GM12878 (cell line): ENCODE measurements at regions not wholly inside any gene's neighbourhood (a gene's known extent, or its start where the extent isn't known, plus 50 kb on each side); places are given as distances from the start of the nearest gene placed in this dataset.

ENCODE experiments used
- ATAC-seq: fragments of 200-7000 bp; cut with Tn5 transposase; 3 replicates; pipeline ENCODE4 v1.9.1; 2020; ENCODE audit warnings: mild to moderate bottlenecking, moderate library complexity
- BruUV-seq: library from RNA; stranded (reverse); fragments of 400-500 nt; replicated peaks from 2 replicates; lab custom pipeline; 2021; lab: Mats Ljungman, UMichigan
- CTCF ChIA-PET: fragments of 300-600 bp; sonication (Branson Sonifier 250); formaldehyde crosslinking; extraction: SDS; loops from one replicate; lab custom pipeline; 2021; ENCODE audit warnings: inconsistent platforms; lab: Yijun Ruan, JAX
- POLR2A ChIA-PET: fragments of 350-600 bp; formaldehyde crosslinking; extraction: SDS; loops from one replicate; lab custom pipeline; 2021; ENCODE audit warnings: inconsistent platforms; lab: Charles Lee
- RAD21 ChIA-PET: fragments of 300-600 bp; sonication (Branson Sonifier 250); formaldehyde crosslinking; loops from one replicate; lab custom pipeline; 2023; ENCODE audit warnings: antibody characterized with exemption; ENCODE audit not compliant: unreplicated experiment; lab: Charles Lee
- SMC1A ChIA-PET: fragments of 300-600 bp; sonication (Branson Sonifier 250); formaldehyde crosslinking; loops from one replicate; lab custom pipeline; 2023; ENCODE audit not compliant: unreplicated experiment, uncharacterized antibody; lab: Charles Lee
- DNase-seq: peaks from one replicate; pipeline ENCODE4 v3.0.0-alpha.2; 2011; ENCODE audit warnings: low read depth, low spot score
- FAIRE-seq: peaks from 3 replicates; lab custom pipeline; 2011; peaks lifted over from hg19 to GRCh38; lab: Jason Lieb, UNC
- H2AFZ ChIP-seq: 2 replicates; pipeline ENCODE4 v1.6.0; 2011; ENCODE audit warnings: low read depth, low read length, control low read depth; ENCODE audit not compliant: control insufficient read depth
- H3K27ac ChIP-seq: 2 replicates; pipeline ENCODE4 v1.5.1; 2011; ENCODE audit warnings: control low read depth; ENCODE audit not compliant: control insufficient read depth, insufficient read depth
- H3K27me3 ChIP-seq, 2 experiments: replicated peaks in 1 of 2; 2 replicates each; pipeline versions ENCODE4 v1.6.0 to v1.6.1; 2011; ENCODE audit warnings: low read length in 1 of 2; ENCODE audit not compliant: control insufficient read depth in 2 of 2, insufficient read depth in 2 of 2
- H3K36me3 ChIP-seq, 2 experiments: 2 replicates each; pipeline ENCODE4 v1.5.1; 2011; ENCODE audit warnings: low read length in 1 of 2; ENCODE audit not compliant: control insufficient read depth in 2 of 2, insufficient read depth in 2 of 2
- H3K4me1 ChIP-seq: 2 replicates; pipeline ENCODE4 v1.6.1; 2011; ENCODE audit warnings: mild to moderate bottlenecking, low read length, moderate library complexity, mixed read lengths; ENCODE audit not compliant: control insufficient read depth, insufficient read depth
- H3K4me2 ChIP-seq: 2 replicates; pipeline ENCODE4 v1.6.0; 2011; ENCODE audit warnings: control low read depth; ENCODE audit not compliant: control insufficient read depth, insufficient read depth
- H3K4me3 ChIP-seq: fragments of 200-600 bp; sonication (generic); 2 replicates; pipeline ENCODE4 v1.5.1; 2016
- H3K79me2 ChIP-seq: 2 replicates; pipeline ENCODE4 v1.6.0; 2011; ENCODE audit warnings: low read length; ENCODE audit not compliant: control insufficient read depth, insufficient read depth
- H3K9ac ChIP-seq: 2 replicates; pipeline ENCODE4 v1.8.0; 2011; ENCODE audit warnings: low read length, control low read depth, mixed read lengths; ENCODE audit not compliant: control insufficient read depth, insufficient read depth
- H3K9me3 ChIP-seq: replicated peaks from 3 replicates; pipeline ENCODE4 v1.5.1; 2011; ENCODE audit warnings: mild to moderate bottlenecking, low read length; ENCODE audit not compliant: control insufficient read depth, insufficient read depth
- H4K20me1 ChIP-seq: 2 replicates; pipeline ENCODE4 v1.6.0; 2011; ENCODE audit not compliant: control insufficient read depth, insufficient read depth
- EP300 ChIP-seq, 2 experiments: fragments of 150-350 bp in 1 of 2; IDR thresholded peaks; 2 replicates each; pipeline ENCODE4 v1.6.1; 2011 to 2012; ENCODE audit warnings: low read depth in 2 of 2, low read length in 2 of 2, borderline replicate concordance in 1 of 2, improper control_type of control experiment in 1 of 2, inconsistent platforms in 1 of 2; ENCODE audit not compliant: control insufficient read depth in 1 of 2
- MYC ChIP-seq: IDR thresholded peaks from 2 replicates; pipeline ENCODE4 v1.6.1; 2011; ENCODE audit warnings: mild to moderate bottlenecking, low read length, moderate library complexity, inconsistent platforms; ENCODE audit not compliant: insufficient read depth, insufficient replicate concordance, insufficient read length, severe bottlenecking
- PAX5 ChIP-seq: IDR thresholded peaks from 2 replicates; pipeline ENCODE4 v1.6.1; 2011; ENCODE audit warnings: low read depth, low read length, borderline replicate concordance
- SIX5 ChIP-seq: IDR thresholded peaks from 2 replicates; pipeline ENCODE4 v1.6.1; 2011; ENCODE audit warnings: mild to moderate bottlenecking, low read depth, low read length, moderate library complexity; ENCODE audit not compliant: severe bottlenecking
- SREBF1 ChIP-seq: IDR thresholded peaks from 2 replicates; pipeline ENCODE4 v1.6.1; 2012; ENCODE audit warnings: mild to moderate bottlenecking, low read length
- WRNIP1 ChIP-seq: IDR thresholded peaks from 2 replicates; pipeline ENCODE4 v1.6.1; 2011; ENCODE audit warnings: low read depth, low read length, improper control_type of control experiment, borderline replicate concordance
- WGBS: methylation state at CpG from one replicate; pipeline ENCODE4 v1.1.6; 2016; ENCODE audit warnings: low lambda C conversion rate; ENCODE audit not compliant: insufficient replicate concordance, insufficient coverage; ENCODE audit errors: missing lambda C conversion rate; 5-methylcytosine and 5-hydroxymethylcytosine counted together
- in situ Hi-C: fragments of 300-500 bp; cut with MboI; formaldehyde crosslinking; loops from 9 replicates; pipeline ENCODE4 v1.14.3; 2018; ENCODE audit warnings: mixed read lengths
- intact Hi-C: fragments of 100-400 bp; cut with micrococcal nuclease; formaldehyde crosslinking; loops from one replicate; pipeline ENCODE4 v1.14.2; 2022; ENCODE audit not compliant: unreplicated experiment
- TF ChIP-seq, protein P1 (sequence below): fragments of 450-650 bp; IDR thresholded peaks from 2 replicates; pipeline ENCODE4 v1.6.1; 2016; ENCODE audit warnings: mild to moderate bottlenecking

DNA sequence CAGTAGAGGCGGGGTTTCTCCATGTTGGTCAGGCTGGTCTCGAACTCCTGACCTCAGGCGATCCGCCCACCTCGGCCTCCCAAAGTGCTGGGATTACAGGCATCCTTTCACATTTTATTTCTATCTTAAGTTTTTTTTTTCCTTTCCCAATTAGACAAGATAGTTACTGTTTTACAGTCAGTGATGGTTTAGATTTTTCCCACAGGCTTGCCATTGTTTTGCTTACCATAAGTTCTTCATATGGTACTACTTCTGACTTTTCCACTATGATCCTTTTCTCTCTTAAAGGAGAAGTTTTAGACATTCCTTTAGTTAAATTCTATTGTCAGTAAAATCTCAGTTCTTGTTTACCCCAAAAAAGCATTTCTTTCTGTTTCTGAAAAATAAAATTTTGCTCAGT is 462.6 kb downstream of the CENPC start:
- CTCF ChIA-PET, result no interaction called here
- DNase-seq (no peak), ATAC-seq (no peak), FAIRE-seq (no peak)
- H3K9me3 ChIP-seq, result no peaks in the 10 kb centered on the region
- no peaks in the 10 kb centered on the region for H3K4me1 ChIP-seq
- H3K79me2 ChIP-seq, result no peaks in the 10 kb centered on the region
- whole genome bisulfite sequencing, result 59% methylated on average over 5 of the region's 5 CpGs
- H3K4me2 ChIP-seq, result no peak overlapping the region
- H2AFZ ChIP-seq, result no peak overlapping the region
- SMC1A ChIA-PET, result no interaction called here
- H3K9ac ChIP-seq, result no peak overlapping the region
- POLR2A ChIA-PET, result no interaction called here
- H3K27me3 ChIP-seq, result no peaks in the 10 kb centered on the region
- no peak overlapping the region for H3K27ac ChIP-seq
- in situ Hi-C loops, result loop anchor here (5.0 kb wide), 1 partner anchor 245 kb away; no protein-coding TSS in a partner anchor
- no peak overlapping the region for H3K4me3 ChIP-seq
- no peaks in the 10 kb centered on the region for H4K20me1 ChIP-seq
- H3K36me3 ChIP-seq, result no peaks in the 10 kb centered on the region
- no TSS peak for BruUV-seq
- RAD21 ChIA-PET, result no interaction called here
- no peak for TF ChIP-seq PAX5
- no peak for TF ChIP-seq SIX5
- TF ChIP-seq SREBF1, result no peak
- no peak for TF ChIP-seq EP300 (IDR thresholded peaks at IDR 0.05; ENCODE audit: borderline replicate concordance in 1 of 2, control insufficient read depth in 1 of 2, low read depth in 2 of 2, low read length in 2 of 2)
- TF ChIP-seq, protein P1, sequence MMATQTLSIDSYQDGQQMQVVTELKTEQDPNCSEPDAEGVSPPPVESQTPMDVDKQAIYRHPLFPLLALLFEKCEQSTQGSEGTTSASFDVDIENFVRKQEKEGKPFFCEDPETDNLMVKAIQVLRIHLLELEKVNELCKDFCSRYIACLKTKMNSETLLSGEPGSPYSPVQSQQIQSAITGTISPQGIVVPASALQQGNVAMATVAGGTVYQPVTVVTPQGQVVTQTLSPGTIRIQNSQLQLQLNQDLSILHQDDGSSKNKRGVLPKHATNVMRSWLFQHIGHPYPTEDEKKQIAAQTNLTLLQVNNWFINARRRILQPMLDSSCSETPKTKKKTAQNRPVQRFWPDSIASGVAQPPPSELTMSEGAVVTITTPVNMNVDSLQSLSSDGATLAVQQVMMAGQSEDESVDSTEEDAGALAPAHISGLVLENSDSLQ, result no peak
- TF ChIP-seq MYC, result no peak
- TF ChIP-seq WRNIP1, result no peak
- TF ChIP-seq, all 136 proteins: peak for 0
- intact Hi-C loops, result no loop called here
